ENCODE measurements at regions not wholly inside any gene's neighbourhood (a gene's known extent, or its start where the extent isn't known, plus 50 kb on each side); places are given as distances from the start of the nearest gene placed in this dataset.

DNA sequence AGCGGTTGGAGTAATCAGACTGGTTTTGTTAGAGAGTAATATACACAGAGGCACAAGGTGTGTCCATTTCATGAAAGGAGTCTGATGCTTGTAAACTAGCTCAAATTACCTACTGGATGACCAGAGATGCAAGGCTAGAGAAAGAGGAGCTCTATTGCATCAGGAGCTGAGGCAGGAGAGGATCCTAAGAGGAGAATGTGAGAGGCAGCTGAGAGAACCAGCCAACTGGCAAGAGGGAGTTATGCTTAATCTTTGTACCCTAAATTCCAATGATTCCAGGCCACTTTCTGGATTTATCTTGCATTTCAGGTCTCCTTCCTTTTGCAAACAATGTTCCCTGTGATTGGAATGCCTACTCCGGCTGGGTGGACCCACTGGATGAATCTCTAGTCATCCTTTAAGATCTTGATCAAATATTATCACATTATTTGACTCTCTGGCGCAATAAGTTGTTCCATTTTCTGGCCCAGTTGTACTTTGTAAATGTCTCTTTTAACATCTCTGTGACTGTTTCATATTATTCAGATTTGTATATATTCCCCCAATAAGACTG, 57.5 kb upstream of the PTPN12 start:
- peak; percentile 82 to 84 for DNase-seq
- H3K27me3 Mint-ChIP-seq (ENCODE audit: insufficient read depth, unreplicated experiment): no peaks in the 10 kb centered on the region
- intact Hi-C loops (cut with micrococcal nuclease; ENCODE audit: unreplicated experiment): loop anchor here (1.0 kb wide), 2 partner anchors 20 to 59 kb away; no protein-coding TSS in a partner anchor
- H3K36me3 Mint-ChIP-seq (ENCODE audit: insufficient read depth, unreplicated experiment): peaks cover 25% of the 10 kb centered on the region
- Histone ChIP-seq H3K9me3 (no peaks in the 10 kb centered on the region), H3K4me1 (peaks cover 43% of the 10 kb centered on the region), H3K36me3 (ENCODE audit: control insufficient read depth, insufficient read depth, low read length) (no peaks in the 10 kb centered on the region), H3K27me3 (replicated peaks; ENCODE audit: control insufficient read depth, insufficient read depth, low read length) (no peaks in the 10 kb centered on the region), H3K4me3 (ENCODE audit: low read depth, low read length) (no peak overlapping the region)
- peaks cover 39% of the 10 kb centered on the region for H3K4me1 Mint-ChIP-seq (ENCODE audit: low read depth, unreplicated experiment)
- H3K4me3 Mint-ChIP-seq (ENCODE audit: unreplicated experiment): peak overlapping the region; percentile 56
- H3K27ac Mint-ChIP-seq (ENCODE audit: unreplicated experiment): peak overlapping the region; percentile 94
- no peaks in the 10 kb centered on the region for H3K9me3 Mint-ChIP-seq (ENCODE audit: unreplicated experiment)
- BruUV-seq (replicated peaks): TSS peak; percentile 90
- TF ChIP-seq, protein P1, sequence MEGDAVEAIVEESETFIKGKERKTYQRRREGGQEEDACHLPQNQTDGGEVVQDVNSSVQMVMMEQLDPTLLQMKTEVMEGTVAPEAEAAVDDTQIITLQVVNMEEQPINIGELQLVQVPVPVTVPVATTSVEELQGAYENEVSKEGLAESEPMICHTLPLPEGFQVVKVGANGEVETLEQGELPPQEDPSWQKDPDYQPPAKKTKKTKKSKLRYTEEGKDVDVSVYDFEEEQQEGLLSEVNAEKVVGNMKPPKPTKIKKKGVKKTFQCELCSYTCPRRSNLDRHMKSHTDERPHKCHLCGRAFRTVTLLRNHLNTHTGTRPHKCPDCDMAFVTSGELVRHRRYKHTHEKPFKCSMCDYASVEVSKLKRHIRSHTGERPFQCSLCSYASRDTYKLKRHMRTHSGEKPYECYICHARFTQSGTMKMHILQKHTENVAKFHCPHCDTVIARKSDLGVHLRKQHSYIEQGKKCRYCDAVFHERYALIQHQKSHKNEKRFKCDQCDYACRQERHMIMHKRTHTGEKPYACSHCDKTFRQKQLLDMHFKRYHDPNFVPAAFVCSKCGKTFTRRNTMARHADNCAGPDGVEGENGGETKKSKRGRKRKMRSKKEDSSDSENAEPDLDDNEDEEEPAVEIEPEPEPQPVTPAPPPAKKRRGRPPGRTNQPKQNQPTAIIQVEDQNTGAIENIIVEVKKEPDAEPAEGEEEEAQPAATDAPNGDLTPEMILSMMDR (IDR thresholded peaks at IDR 0.05; ENCODE audit: insufficient read depth in 1 of 2, low read depth in 1 of 2, low read length in 1 of 2, severe bottlenecking in 1 of 2, unreplicated experiment in 1 of 2): no peak
- ChIA-PET CTCF (no interaction called here), POLR2A (interaction anchor here (0.5 to 0.6 kb wide), 2 partner anchors 36 to 540 kb away, joined by 3 to 4 read pairs; no protein-coding TSS in a partner anchor)

DNA sequence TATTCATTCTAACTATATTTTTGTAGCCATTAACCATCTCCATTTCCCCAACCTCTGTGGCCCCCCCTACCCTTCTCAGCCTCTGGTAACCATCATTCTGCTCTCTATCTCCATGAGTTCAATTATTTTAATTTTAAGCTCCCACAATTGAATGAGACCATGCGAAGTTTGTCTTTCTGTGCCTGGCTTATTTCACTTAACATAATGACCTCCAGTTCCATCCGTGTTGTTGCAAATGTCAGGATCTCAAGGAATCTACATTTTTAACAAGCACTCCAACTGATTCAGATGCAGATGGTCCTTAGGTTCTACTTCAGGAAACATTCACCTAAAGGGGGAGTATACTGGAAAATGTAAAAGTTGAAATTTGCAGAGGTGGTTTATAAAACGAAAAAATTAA, 60.2 kb upstream of the PTPN12 start:
- Histone ChIP-seq H3K36me3 (ENCODE audit: control insufficient read depth, insufficient read depth, low read length) (no peaks in the 10 kb centered on the region), H3K4me1 (peaks cover 36% of the 10 kb centered on the region), H3K27me3 (replicated peaks; ENCODE audit: control insufficient read depth, insufficient read depth, low read length) (no peaks in the 10 kb centered on the region), H3K4me3 (ENCODE audit: low read depth, low read length) (no peak overlapping the region), H3K9me3 (no peaks in the 10 kb centered on the region)
- H3K9me3 Mint-ChIP-seq (ENCODE audit: unreplicated experiment): no peaks in the 10 kb centered on the region
- H3K27me3 Mint-ChIP-seq (ENCODE audit: insufficient read depth, unreplicated experiment): no peaks in the 10 kb centered on the region
- H3K36me3 Mint-ChIP-seq (ENCODE audit: insufficient read depth, unreplicated experiment): peaks cover 18% of the 10 kb centered on the region
- CTCF ChIA-PET: no interaction called here
- POLR2A ChIA-PET: interaction anchor here (0.7 kb wide), 1 partner anchor 15 kb away, joined by 4 read pairs; no protein-coding TSS in a partner anchor
- H3K4me1 Mint-ChIP-seq (ENCODE audit: low read depth, unreplicated experiment): peaks cover 39% of the 10 kb centered on the region
- no TSS peak for BruUV-seq (replicated peaks)
- no peak for DNase-seq
- no peak overlapping the region for H3K4me3 Mint-ChIP-seq (ENCODE audit: unreplicated experiment)
- no peak overlapping the region for H3K27ac Mint-ChIP-seq (ENCODE audit: unreplicated experiment)
- TF ChIP-seq, protein P1 (IDR thresholded peaks at IDR 0.05; ENCODE audit: insufficient read depth in 1 of 2, low read depth in 1 of 2, low read length in 1 of 2, severe bottlenecking in 1 of 2, unreplicated experiment in 1 of 2): no peak
- intact Hi-C loops (cut with micrococcal nuclease; ENCODE audit: unreplicated experiment): no loop called here

DNA sequence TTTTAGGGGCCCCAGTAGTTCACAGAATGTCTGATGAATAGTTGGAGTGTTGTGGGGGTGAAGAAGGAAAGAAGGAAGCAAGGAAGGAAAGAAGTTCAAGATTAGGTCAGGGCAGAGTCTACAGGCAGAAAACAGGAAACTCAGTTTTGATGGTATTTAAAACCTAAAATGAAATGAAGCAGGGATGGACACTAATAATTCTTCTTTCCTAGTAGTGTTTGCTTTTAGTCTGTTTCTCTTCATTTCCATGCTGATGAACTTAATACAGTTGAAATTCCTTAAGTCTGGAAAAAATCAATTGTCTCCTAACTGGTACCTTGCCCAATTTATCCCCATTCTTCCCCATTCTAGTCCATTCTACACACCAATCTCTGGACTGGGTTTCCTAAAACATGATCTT, 59.0 kb upstream of the GSAP start:
- no peaks in the 10 kb centered on the region for H3K27me3 ChIP-seq (replicated peaks; ENCODE audit: control insufficient read depth, insufficient read depth, low read length)
- TF ChIP-seq, protein P1 (IDR thresholded peaks at IDR 0.05; ENCODE audit: insufficient read depth in 1 of 2, low read depth in 1 of 2, low read length in 1 of 2, severe bottlenecking in 1 of 2, unreplicated experiment in 1 of 2): no peak
- Mint-ChIP-seq H3K4me1 (ENCODE audit: low read depth, unreplicated experiment) (peaks cover 31% of the 10 kb centered on the region), H3K4me3 (ENCODE audit: unreplicated experiment) (no peak overlapping the region), H3K27ac (ENCODE audit: unreplicated experiment) (no peak overlapping the region), H3K9me3 (ENCODE audit: unreplicated experiment) (no peaks in the 10 kb centered on the region), H3K27me3 (ENCODE audit: insufficient read depth, unreplicated experiment) (no peaks in the 10 kb centered on the region), H3K36me3 (ENCODE audit: insufficient read depth, unreplicated experiment) (peaks cover 10% of the 10 kb centered on the region)
- intact Hi-C loops (cut with micrococcal nuclease; ENCODE audit: unreplicated experiment): no loop called here
- H3K9me3 ChIP-seq: no peaks in the 10 kb centered on the region
- H3K4me1 ChIP-seq: peaks cover 22% of the 10 kb centered on the region
- CTCF ChIA-PET: no interaction called here
- BruUV-seq (replicated peaks): no TSS peak
- POLR2A ChIA-PET: no interaction called here
- H3K4me3 ChIP-seq (ENCODE audit: low read depth, low read length): no peak overlapping the region
- DNase-seq: no peak
- no peaks in the 10 kb centered on the region for H3K36me3 ChIP-seq (ENCODE audit: control insufficient read depth, insufficient read depth, low read length)
